GM21360 (cell line): ENCODE measurements at regions not wholly inside any gene's neighbourhood (a gene's known extent, or its start where the extent isn't known, plus 50 kb on each side); places are given as distances from the start of the nearest gene placed in this dataset.

Experiments used
- ATAC-seq: cut with Tn5 transposase; IDR thresholded peaks from one replicate; pipeline ENCODE4 v1.9.1; 2021; ENCODE audit warnings: mild to moderate bottlenecking, moderate library complexity; ENCODE audit not compliant: unreplicated experiment

DNA sequence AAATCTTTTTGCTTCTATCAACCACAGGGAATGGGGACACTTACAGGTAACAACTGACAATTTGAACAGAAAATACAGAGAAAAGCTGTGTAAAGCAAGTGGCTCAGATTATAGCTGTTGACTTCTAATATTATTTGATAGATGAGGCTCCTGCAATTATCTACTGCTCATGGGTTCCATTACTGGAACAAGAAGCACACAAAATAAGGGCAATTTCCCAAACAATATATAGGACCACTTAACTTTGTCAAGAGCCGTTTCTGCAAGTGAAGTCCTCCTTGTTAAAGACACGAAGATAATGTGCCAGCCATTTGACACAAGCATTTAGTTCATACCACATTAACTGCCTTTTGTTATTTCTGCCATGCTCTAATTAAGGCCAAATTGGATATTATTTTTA is 315.5 kb upstream of the ARID1B start:
- ATAC-seq: no peak

DNA sequence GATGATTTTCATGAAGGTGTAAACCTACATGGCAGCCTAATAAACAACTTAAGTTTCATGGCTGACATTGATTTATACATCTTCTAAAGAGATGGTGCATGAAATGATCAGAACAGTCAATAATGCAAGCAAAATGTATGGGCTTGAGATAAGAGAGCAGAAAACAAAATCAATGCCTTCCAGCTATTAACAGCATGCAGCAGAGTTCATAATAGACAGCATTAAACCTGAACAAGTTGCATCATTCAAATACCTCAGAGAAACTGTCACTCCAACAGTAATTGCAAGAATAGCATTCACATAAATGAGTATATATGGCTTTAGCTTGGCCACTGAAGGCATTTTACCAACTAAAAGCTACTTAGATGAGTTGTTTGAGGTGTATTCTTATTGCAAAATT is 319.6 kb upstream of the ARID1B start:
- no peak for ATAC-seq

DNA sequence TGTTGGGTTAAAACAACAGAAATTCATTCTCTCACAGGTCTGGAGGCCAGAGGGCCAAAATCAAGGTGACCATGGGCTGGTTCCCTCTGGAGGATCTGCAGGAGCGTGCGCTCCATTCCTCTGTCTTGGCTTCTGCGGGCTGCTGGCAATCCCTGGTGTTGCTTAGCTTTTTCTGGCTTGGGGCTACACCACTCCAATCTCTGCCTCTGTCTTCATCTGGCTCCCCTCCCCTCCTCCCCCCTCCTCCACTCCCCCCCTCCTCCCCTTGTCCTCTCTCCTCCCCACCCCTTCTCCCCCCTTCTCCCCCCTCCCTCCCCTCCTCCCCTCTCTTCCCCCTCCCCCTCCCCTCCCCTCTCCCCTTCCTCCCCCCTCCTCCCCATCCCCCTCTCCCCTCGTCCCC is 321.3 kb upstream of the ARID1B start:
- no peak for ATAC-seq

DNA sequence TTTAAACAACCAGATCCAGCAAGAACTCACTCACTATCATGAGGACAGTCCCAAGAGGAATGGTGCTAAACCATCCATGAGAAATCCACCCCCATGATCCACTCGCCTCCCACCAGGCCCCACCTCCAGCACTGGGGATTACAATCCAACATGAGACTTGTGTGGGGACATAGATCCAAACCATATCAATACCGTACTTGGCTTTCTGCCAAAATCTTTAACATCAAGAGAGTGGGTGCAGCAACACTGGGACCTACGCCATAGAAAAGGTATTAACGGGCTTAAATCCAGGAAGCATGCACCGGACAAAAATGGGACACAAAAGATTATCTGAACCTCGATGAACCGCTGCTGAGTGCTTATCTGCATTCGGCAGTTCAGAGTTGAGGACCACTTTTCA is 322.3 kb upstream of the ARID1B start:
- ATAC-seq: no peak

DNA sequence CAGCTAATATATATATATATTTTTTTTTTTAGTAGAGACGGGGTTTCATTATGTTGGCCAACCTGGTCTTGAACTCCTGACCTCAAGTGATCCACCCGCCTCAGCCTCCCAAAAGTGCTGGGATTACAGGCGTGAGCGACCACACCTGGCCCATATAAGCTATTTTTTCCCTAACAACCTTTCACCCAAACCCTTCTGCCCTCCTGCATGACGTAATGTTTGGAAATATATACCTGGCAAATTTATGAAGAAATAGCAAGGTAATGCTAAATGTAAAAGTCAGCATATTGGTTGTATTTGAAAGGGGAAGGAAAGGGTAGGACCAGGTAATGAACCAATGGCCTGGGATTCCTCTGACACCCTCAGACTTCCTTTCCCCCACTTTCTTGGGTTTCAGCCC is 325.5 kb upstream of the ARID1B start:
- no peak for ATAC-seq

DNA sequence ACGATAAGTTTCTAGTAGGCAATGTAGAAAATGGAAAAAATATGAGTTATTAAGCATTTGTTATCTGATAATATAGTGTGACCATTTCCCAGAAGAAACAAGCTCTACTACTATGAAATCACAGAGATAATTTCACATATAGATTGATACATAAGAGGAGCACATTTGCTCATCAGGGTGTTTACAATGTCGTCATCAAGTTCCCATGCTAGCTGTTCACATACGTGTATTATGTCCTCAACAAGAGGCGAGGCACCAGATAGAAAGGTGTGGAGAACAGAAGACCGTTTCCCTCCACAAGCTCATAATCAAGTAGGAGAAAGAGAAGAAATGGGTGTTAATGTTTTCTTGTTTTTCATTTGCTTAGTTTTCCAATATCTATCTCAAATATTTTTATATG is 326.1 kb upstream of the ARID1B start:
- no peak for ATAC-seq

DNA sequence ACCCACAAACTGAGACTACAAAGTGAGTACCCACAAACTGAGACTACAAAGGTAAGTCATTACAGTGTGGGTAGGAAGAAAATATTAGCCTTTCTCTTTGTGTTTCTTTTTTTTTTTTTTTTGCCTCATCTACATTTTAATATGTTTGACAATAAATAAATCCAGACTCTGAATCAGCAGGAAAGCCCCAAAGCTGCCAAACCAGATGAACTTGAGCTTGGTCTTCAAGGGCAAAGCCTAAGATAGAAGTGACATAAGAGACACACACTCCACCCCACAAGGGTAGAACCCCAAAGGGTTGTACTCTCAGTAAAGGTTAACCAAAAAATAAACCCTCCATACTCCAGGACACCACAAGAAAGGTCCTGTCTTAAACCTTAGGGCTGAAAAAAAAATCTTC is 326.8 kb upstream of the ARID1B start:
- no peak for ATAC-seq

DNA sequence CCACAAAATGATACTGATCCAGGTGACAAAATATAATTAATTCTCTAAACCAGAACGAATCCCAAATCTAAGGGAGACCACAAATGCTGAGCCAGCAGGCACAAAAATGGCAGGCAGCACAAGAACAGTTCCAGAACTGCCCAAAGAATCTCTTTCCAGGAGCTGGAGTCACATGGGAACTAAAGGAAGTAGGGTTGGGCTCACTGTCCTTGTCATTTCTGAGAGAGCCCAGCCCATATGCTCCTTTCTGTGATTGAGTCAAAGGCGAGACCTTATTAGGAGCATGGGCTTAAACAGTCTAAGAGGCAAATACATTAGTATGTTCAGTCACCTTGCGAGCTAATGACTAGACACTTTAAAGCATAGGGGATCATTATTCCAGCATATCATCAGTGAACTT is 327.6 kb upstream of the ARID1B start:
- no peak for ATAC-seq

DNA sequence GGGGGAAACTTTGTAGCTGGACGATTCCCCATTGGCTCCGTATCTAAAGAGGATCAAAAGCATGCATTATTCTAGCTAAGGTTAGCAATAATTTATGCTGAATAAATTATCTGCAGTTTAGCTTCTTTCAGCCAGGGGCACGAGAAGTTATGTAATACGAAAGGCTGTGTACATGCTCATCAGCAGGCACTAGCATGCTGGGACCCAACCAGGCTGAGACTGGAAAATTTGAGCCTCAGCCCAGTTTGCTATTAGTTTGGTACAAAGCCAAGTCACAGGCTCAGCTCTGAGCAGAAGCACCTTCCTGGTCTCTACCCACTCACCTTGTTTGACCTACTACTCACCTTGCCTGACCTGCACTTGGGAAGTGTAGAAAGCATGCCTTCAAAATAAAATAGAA is 328.1 kb upstream of the ARID1B start:
- ATAC-seq: no peak

DNA sequence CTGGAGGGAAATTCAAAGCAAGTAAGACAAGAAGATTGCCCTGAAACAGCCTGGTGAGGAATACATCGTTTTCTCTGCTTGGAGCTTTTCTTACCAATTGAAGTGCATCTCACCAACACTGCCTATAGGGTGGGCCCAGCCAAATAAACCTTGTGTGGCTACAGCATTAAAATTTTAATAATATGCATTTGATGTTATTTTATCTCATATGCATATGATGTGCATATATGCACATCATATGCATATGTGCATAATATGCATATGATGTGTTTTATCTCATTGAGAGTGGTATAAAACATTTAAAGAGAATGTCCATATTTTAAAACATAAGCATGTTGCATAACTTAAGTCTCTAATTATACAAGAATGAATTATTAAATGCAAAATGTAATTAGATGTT is 328.6 kb upstream of the ARID1B start:
- ATAC-seq: no peak

DNA sequence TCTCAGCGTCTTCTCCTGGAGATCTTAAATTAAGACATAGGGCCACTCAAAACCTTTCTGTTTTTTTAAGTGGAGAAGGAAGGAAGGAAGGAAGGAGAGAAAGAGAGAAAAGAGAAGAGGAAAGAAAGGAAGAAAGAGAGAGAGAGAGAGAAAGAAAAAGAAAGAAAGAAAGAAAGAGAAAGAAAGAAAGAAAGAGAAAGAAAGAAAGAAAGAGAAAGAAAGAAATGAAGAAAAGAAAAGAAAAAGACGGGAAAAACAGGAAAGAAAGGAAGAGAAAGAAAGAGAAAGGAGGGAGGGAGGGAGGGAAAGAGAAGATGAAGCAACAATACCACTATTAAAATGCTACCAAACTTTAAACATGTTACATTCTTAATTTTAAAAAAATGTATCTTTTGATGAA is 336.5 kb upstream of the ARID1B start:
- no peak for ATAC-seq

DNA sequence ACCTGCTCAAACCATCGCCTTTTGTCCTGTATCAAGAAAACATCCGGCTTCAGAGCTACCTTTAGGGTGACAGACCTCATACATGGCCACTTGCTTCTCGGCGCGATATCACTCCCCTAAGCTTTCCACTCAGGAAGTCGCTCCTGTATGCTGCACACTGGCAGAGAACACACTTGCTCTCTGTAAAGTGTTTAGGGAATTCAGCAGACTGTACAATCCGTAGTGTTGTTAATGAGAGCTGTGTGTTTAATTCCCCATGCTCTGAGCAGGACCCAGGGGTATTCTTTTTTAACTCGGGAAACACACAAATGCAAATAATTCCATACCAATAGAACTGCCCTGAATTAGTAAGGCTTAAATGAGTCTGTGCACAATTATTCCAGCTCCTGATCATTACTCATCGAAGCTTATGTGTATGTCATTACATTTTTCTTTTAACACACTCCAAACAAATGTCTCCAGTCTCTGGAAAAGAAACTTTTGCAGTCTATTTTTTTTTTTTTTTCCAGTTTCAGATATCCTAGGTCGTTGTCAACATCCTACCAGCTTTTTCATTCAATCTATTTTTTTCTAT is 338.7 kb upstream of the ARID1B start:
- no peak for ATAC-seq

DNA sequence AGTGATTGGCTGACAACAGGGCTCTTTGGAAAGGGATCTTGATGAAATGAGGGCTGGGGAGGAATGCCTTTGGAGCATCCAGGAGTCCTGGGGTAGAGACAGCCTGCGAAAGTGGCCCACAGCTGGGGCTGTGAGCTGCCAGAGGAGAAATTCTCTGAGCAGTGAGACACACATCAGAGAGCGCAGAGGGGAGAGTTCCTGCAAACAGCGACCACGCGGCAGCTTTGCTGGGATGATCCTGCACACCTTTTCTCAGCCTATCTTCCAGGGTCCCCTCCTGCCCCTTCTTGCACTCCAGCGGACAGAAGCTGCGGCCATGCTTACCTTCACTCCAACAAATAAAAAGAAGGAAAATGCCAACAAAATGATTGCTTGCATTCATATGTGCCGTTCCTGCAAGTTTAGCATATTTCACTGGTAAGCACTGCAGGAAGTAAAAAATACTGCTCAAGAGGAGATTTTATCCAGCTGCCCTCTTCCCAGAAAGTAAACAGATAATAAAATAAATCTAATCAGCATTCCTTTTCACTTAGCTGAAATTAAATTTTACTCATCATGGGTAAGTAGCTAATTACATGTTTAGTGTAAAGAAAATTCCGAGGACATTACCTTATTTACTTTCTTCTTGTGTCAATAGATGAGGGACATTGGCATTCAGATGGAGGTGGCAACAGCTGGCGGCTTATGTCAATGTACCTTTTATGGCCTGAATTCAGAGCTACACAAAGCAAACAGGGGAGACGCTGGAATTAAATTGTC is 339.9 kb upstream of the ARID1B start:
- no peak for ATAC-seq

DNA sequence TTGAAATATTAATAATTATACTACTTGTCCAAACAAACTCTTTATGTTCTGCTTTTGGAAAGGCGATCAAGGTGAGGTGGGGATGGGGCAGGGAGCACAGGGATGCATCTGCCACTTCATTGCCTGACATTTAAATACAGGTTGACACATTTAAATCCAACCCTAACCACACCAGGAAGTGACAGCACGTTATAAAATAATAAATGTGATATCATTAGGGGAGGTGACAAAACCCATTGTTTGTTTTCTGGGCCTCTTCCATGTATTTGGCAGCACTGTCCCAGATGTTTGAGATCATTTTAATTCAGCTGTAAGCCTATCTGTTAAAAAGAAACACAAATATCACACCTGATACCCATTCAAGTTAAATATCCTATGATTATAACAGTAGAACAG is 342.4 kb upstream of the ARID1B start:
- no peak for ATAC-seq

DNA sequence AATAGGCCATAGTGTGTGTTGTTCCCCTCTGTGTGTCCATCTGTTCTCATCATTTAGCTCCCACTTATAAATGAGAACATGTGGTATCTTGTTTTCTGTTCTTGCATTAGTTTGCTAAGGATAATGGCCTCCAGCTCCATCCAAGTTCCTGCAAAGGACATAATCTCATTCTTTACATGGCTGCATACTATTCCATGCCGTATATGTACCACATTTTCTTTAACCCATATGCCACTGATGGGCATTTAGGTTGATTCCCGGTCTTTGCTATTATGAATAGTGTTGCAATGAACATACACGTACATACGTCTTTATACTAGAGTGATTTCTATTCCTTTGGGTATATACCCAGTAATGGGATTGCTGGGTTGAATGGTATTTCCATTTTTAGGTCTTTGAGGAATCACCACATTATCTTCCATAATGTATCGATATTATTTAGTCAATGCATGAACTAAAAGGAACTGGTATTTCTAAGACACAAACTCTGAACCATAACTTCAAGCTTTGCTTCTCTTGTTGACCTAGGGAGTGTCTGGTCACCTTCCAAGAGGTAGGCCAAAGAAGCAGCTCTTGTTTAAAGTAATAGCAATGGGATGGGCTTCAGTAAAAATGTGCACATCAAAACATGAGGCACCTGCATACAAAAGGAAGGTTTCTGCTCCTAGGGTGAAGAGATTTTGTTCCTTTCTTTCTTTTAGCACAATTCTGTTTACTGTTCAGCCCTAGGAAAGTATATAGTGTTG is 343.0 kb upstream of the ARID1B start:
- no peak for ATAC-seq

DNA sequence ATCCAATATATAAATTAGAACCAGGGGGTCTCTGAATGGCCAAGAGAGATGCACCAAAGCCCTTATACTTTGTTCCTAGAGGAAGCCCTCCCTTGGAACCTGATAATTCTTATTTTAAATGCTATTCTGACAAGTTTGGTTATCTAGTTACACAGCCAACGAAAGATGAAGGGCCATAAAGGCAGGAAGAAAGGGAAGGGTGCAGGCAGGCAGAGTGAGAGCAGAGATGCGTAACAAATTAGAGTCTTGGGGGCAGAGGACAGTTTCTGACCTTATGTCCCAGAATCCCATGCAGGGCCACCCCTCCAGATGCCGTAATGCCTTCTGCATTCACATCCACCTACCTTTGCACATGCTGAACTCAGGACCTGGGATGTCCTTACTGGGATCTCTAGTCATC is 344.6 kb upstream of the ARID1B start:
- ATAC-seq: no peak

DNA sequence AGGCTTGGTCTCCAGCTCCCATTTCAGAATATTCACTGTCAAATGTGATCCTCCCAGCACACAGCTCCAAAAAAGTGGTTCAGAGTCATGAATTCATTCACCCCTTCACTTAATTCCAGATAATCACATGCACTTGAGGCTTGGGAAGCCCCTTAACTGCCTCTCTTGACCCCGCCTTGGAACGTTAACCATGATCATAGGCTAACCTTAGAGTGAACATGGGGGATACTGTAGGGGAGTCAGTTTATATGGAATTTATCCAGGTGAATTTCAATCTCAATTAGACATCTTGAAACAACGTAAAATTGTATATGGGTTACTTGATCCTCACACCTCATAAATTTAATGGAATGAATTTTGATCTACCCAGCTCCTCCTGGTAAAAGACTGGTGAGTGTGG is 346.8 kb upstream of the ARID1B start:
- no peak for ATAC-seq

DNA sequence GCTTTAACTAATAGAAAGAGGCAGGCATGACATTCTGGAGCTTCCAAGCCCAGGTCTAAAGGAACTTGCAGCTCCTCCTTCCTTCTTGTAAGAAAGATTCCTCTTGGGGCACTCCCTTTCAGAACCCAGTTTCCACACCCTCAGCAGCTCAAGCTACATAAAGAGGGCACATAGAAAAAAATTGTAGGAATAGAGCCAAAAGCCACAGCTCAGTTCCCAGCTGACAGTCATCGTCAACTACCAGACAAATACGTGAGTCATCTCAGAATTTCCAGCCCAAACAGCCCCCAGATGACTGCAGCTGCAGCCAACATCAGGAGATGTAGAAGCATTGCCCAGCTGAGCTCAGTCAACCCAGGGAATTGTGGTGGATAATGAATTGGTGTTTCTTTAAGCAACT is 349.8 kb upstream of the ARID1B start:
- ATAC-seq: no peak

DNA sequence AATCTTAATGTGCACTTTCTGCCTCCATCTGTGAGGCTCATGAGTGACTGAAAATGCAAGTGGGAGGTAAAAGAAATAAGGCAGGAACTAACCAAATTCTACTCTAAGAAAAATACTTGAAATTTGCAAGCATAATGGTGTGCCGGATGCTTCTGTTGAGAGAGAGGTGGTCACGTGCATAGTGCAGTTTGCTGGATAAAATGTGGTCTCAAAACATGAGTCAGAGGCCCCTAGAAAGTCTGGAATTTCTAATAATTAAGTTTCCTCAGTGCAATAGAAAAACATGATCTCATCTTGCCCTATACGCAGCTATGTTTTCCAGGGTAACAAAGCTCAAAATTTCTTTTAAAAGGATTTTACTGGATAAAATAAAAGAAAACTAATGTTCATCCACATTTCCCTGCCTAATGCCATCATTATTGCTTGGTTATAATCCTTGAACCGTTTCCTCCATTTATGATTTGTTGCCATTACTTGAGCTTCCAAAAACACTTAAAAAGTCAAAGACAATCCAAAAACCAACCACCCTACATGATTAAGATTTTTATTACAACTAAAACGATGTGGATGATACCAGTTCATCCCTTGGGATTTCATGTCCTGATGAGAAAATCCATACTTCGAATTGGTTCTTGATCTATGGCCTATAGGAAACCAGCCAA is 351.7 kb upstream of the ARID1B start:
- no peak for ATAC-seq

DNA sequence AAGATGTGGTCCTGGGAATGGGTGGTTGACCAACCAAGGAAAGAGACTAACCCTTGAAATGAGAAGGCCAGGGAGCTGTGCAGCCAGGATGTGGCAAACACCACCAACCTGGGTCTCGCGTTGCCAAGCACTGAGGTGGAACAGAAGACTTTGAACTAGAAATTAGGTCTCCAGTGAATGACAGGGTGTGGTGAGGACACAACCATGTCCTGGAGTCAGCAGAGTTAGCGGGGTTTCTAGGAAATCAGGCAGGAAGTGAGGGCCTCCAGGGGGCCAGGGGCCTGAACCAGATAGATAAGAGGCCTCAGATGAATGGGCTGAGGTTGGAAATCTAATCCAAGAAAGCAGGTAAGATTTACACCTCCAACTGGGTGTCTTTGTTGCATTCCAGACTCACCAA is 353.3 kb upstream of the ARID1B start:
- ATAC-seq: no peak

DNA sequence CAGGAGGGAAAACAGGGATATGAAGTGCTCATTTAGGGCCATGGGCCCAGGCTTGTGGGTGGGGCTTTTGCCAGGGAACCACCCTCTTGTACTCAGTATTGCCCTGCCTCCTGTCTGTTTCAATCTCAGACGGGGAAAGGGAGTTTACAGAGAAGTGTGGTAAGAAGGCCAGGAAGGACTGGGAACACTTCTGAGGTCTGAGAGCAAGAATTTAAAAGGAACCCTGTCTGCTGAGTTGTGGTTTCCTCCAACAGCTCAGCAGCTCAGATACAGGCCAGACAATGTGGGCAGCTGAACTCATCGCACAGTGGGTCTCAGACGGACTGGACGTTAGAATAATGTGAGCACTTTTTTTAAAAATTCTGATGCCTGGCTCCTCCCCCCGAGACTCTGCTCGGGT is 354.1 kb upstream of the ARID1B start:
- no peak for ATAC-seq

DNA sequence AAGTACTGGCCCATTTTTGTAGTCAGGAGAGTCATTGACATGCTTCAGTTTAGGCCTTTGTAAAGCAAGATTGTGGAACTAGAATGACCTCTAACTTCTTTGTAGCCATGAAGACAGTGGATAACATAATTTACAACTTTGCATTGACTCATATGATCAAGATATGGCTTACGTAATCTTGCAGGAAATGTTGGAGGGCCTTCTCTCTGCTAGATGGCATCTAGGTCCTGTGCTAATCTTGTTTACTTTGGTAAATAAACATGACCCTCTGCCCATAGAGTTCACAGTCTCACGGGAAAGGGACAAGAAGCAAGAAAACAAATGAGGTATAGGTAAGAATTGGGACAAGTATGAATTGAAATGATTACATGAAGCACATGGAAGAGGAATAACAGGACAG is 355.2 kb upstream of the ARID1B start:
- no peak for ATAC-seq
